Vagina (tissue), 2 donors: ENCODE measurements at regions not wholly inside any gene's neighbourhood (a gene's known extent, or its start where the extent isn't known, plus 50 kb on each side); places are given as distances from the start of the nearest gene placed in this dataset.

Experiments used
- DNase-seq, 2 donors: peaks; one replicate each; pipeline ENCODE4 v3.0.0-alpha.2; 2017; ENCODE audit errors: extremely low spot score in 2 of 2
- H3K27ac ChIP-seq: fragments of 200-600 bp; sonication (generic); one replicate; pipeline ENCODE4 v1.5.1; 2019
- H3K27me3 ChIP-seq: fragments of 200-600 bp; sonication (generic); one replicate; pipeline ENCODE4 v1.5.1; 2019
- H3K36me3 ChIP-seq, 2 donors: fragments of 200-600 bp; sonication (generic); one replicate each; pipeline ENCODE4 v1.5.1; 2017 to 2019
- H3K4me1 ChIP-seq: fragments of 200-600 bp; sonication (generic); one replicate; pipeline ENCODE4 v1.5.1; 2019
- H3K4me3 ChIP-seq, 2 donors: fragments of 200-600 bp; sonication (generic); 1 replicate in 1 of 2; 2 replicates in 1 of 2; pipeline ENCODE4 v1.5.1; 2016 to 2019
- H3K9me3 ChIP-seq: fragments of 200-600 bp; sonication (generic); one replicate; pipeline ENCODE4 v1.5.1; 2019
- POLR2A ChIP-seq, 2 donors: fragments of 450-650 bp; IDR thresholded peaks; one replicate each; pipeline ENCODE4 v1.6.1; 2017; ENCODE audit warnings: antibody characterized with exemption in 2 of 2, mild to moderate bottlenecking in 2 of 2, moderate library complexity in 2 of 2
- POLR2AphosphoS5 ChIP-seq, 2 donors: sonication (generic); formaldehyde crosslinking; IDR thresholded peaks; one replicate each; pipeline ENCODE4 v1.9.0; 2017; ENCODE audit warnings: antibody characterized with exemption in 2 of 2, mild to moderate bottlenecking in 2 of 2, low read depth in 1 of 2; ENCODE audit not compliant: insufficient read depth in 1 of 2
- intact Hi-C: fragments of 100-400 bp; cut with DNase I; formaldehyde crosslinking; loops from one replicate; pipeline ENCODE4 v1.15.1; 2023
- TF ChIP-seq, protein P1 (sequence below), 3 experiments: fragments of 450-650 bp in 2 of 3; fragments of 200-600 bp in 1 of 3; sonication (generic) in 1 of 3; IDR thresholded peaks; one replicate each; pipeline ENCODE4 v1.5.1; 2017 to 2019; ENCODE audit warnings: antibody characterized with exemption in 3 of 3, mild to moderate bottlenecking in 2 of 3, moderate library complexity in 2 of 3

DNA sequence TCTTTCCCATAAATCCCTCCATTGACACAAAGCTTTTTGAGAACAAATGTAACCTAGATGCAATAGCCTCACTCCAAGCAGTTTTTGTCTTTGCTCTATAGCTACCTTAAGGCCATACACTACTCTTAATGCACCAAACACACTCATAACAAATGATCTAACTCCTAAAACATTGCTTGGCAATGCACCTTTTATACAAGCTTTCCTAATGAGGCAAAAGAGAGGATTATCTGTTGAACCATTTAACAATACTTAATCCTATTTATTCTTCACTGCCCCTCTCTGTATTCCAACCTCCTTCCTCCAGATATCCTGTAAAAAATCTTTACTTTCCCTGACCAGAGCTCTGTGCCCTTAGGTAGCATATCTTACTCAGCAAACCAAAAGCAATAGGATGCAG, 558.1 kb upstream of the MDFIC2 start:
- no peaks in the 10 kb centered on the region for H3K36me3 ChIP-seq
- no peaks in the 10 kb centered on the region for H3K9me3 ChIP-seq
- intact Hi-C loops, result no loop called here
- H3K4me1 ChIP-seq, result no peaks in the 10 kb centered on the region
- no peak for DNase-seq
- H3K4me3 ChIP-seq, result no peak overlapping the region
- H3K27ac ChIP-seq, result no peak overlapping the region
- no peak for TF ChIP-seq POLR2A (IDR thresholded peaks at IDR 0.05)
- no peak for TF ChIP-seq POLR2AphosphoS5 (IDR thresholded peaks at IDR 0.05; ENCODE audit: insufficient read depth in 1 of 2, low read depth in 1 of 2)
- TF ChIP-seq, protein P1, sequence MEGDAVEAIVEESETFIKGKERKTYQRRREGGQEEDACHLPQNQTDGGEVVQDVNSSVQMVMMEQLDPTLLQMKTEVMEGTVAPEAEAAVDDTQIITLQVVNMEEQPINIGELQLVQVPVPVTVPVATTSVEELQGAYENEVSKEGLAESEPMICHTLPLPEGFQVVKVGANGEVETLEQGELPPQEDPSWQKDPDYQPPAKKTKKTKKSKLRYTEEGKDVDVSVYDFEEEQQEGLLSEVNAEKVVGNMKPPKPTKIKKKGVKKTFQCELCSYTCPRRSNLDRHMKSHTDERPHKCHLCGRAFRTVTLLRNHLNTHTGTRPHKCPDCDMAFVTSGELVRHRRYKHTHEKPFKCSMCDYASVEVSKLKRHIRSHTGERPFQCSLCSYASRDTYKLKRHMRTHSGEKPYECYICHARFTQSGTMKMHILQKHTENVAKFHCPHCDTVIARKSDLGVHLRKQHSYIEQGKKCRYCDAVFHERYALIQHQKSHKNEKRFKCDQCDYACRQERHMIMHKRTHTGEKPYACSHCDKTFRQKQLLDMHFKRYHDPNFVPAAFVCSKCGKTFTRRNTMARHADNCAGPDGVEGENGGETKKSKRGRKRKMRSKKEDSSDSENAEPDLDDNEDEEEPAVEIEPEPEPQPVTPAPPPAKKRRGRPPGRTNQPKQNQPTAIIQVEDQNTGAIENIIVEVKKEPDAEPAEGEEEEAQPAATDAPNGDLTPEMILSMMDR (IDR thresholded peaks at IDR 0.05), result no peak
- no peaks in the 10 kb centered on the region for H3K27me3 ChIP-seq

DNA sequence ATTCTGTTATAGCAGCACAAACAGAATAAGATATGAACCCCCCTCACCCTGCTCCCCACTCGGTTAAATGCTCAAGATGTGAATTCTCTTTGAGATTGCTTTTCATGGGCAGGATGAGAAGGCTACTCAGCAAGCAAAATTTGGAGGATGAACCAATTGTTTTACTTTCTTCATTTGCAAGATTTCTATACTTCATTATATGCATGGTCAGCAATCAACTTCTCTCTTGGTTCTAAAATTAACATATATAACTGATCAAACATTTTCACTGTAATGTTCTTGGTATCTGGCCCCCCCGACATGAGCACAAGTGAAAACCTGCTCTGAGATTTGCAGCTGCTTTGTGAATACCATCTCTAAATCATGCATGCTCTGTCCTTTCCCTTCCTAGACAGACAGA, 556.1 kb upstream of the MDFIC2 start:
- Histone ChIP-seq H3K27ac (no peak overlapping the region), H3K4me3 (no peak overlapping the region), H3K4me1 (no peaks in the 10 kb centered on the region), H3K27me3 (no peaks in the 10 kb centered on the region), H3K36me3 (no peaks in the 10 kb centered on the region), H3K9me3 (no peaks in the 10 kb centered on the region)
- no peak for TF ChIP-seq POLR2AphosphoS5 (IDR thresholded peaks at IDR 0.05; ENCODE audit: insufficient read depth in 1 of 2, low read depth in 1 of 2)
- TF ChIP-seq, protein P1 (IDR thresholded peaks at IDR 0.05), result no peak
- TF ChIP-seq POLR2A (IDR thresholded peaks at IDR 0.05), result no peak
- DNase-seq, result no peak
- intact Hi-C loops, result no loop called here

DNA sequence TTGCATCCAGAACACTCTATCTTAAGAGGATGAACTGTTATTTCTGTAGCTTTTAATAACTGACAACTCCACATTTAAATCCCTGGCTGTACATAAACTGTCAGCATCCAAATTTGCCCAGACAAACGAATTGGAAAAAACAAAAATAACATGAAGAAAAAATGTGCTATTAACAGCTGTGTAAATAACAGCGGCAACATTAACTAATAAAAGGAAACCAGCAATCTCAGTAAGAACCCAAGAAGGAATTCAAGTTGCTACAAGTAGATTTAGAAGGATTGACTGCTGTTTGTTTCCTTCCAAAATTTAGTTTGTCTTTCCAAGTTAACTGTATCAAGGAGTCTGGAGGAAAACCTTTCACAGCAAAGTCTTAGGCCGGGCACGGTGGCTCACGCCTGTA, 550.6 kb upstream of the MDFIC2 start:
- intact Hi-C loops, result no loop called here
- no peak for TF ChIP-seq POLR2A (IDR thresholded peaks at IDR 0.05)
- no peak for TF ChIP-seq POLR2AphosphoS5 (IDR thresholded peaks at IDR 0.05; ENCODE audit: insufficient read depth in 1 of 2, low read depth in 1 of 2)
- TF ChIP-seq, protein P1 (IDR thresholded peaks at IDR 0.05), result no peak
- Histone ChIP-seq H3K9me3 (no peaks in the 10 kb centered on the region), H3K36me3 (no peaks in the 10 kb centered on the region), H3K27me3 (no peaks in the 10 kb centered on the region), H3K27ac (no peak overlapping the region), H3K4me3 (no peak overlapping the region), H3K4me1 (peaks cover 13% of the 10 kb centered on the region)
- no peak for DNase-seq

DNA sequence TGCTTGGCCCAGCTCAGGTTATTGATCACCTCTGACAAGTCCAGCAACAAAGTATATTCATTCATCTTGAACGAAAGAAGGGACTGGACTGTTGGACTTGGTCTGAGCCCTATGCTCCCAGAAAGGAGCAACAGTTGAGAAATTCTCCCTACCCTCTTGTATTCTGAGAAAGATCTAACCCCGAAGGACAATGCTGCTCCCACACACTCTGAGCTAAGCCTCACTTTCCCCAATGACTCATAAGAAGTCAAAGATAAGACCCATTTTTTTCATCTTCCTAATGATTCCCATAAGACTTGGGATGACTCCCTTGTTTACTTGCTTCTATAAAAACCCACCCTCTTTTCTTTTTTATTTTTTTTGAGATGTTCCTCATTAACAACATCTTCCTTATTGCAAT, 549.4 kb upstream of the MDFIC2 start:
- no peak for DNase-seq
- Histone ChIP-seq H3K36me3 (no peaks in the 10 kb centered on the region), H3K27me3 (no peaks in the 10 kb centered on the region), H3K27ac (no peak overlapping the region), H3K4me3 (no peak overlapping the region), H3K9me3 (no peaks in the 10 kb centered on the region), H3K4me1 (peaks cover 13% of the 10 kb centered on the region)
- TF ChIP-seq, protein P1 (IDR thresholded peaks at IDR 0.05), result no peak
- TF ChIP-seq POLR2AphosphoS5 (IDR thresholded peaks at IDR 0.05; ENCODE audit: insufficient read depth in 1 of 2, low read depth in 1 of 2) (no peak), POLR2A (IDR thresholded peaks at IDR 0.05) (no peak)
- intact Hi-C loops, result no loop called here

DNA sequence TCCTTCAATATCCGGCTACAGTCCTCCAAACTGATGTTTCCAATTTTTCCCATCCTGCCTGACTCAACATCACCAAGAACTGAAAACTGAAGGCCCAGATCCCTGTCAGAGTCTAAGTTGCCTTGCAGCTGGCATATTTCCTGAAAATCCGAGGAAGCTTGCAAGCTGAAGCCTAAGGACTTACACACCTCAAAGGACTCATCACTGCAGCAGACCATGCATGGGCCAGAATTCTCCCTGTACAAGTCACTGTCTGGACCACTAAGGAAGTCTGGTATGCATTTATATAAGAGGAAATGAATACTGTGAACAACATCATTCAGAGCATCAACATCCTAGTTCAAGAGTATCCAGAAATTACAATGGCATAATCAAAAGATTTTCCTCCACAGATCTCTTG, 548.8 kb upstream of the MDFIC2 start:
- no peaks in the 10 kb centered on the region for H3K36me3 ChIP-seq
- H3K4me1 ChIP-seq, result peaks cover 13% of the 10 kb centered on the region
- no peak overlapping the region for H3K27ac ChIP-seq
- no peak overlapping the region for H3K4me3 ChIP-seq
- no peak for DNase-seq
- no peaks in the 10 kb centered on the region for H3K27me3 ChIP-seq
- H3K9me3 ChIP-seq, result no peaks in the 10 kb centered on the region
- intact Hi-C loops, result no loop called here
- TF ChIP-seq POLR2A (IDR thresholded peaks at IDR 0.05) (no peak), POLR2AphosphoS5 (IDR thresholded peaks at IDR 0.05; ENCODE audit: insufficient read depth in 1 of 2, low read depth in 1 of 2) (no peak)
- TF ChIP-seq, protein P1 (IDR thresholded peaks at IDR 0.05), result no peak
